ENCODE measurements at regions not wholly inside any gene's neighbourhood (a gene's known extent, or its start where the extent isn't known, plus 50 kb on each side); places are given as distances from the start of the nearest gene placed in this dataset.

DNA sequence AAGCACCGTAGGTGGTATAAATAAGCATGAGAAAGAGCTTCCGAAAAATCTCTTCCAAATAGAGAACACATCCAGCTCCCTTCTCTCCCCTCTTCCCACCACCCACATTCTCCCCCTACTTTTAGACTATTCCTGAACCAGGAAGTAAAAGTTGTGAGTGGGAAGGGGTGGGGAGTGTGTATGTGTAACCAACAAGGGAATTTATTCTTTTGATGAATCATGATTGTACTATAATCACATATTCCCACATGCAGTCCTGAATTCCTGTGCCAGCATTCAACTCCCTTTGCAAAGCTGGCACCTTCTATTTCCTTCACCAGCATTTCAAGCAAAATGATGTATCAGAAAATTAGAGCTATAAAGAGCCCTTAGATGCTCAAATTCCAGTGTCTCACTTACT lies 230.6 kb upstream of the CHRM2 start:
- Mint-ChIP-seq H3K4me3 (no peak overlapping the region), H3K27me3 (ENCODE audit: low read depth) (no peaks in the 10 kb centered on the region), H3K9me3 (peaks cover 12% of the 10 kb centered on the region), H3K36me3 (ENCODE audit: insufficient read depth) (no peaks in the 10 kb centered on the region), H3K4me1 (ENCODE audit: low read depth) (no peaks in the 10 kb centered on the region)
- ATAC-seq (no peak), DNase-seq (no peak)

DNA sequence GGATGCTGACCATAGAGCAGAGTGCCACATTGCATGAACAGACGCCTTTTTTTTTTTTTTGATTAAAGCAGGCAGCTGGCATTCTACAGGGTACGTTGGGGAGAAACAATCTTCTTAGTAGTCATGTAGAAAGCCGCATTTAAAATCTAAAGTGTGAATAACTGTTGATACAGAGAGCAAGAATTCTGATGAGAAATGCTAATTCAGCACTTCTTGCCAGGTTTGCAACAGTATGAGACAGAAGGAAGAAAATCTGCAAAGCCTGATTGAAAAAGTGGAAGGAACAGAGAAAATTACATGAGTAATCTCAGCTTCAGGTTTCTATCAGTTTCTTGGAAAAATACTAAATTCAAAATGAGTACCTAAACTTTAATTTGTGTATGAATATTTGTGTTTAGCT lies 232.7 kb upstream of the CHRM2 start:
- no peak overlapping the region for H3K4me3 Mint-ChIP-seq
- H3K36me3 Mint-ChIP-seq (ENCODE audit: insufficient read depth), result no peaks in the 10 kb centered on the region
- H3K4me1 Mint-ChIP-seq (ENCODE audit: low read depth), result no peaks in the 10 kb centered on the region
- DNase-seq (no peak), ATAC-seq (no peak)
- H3K9me3 Mint-ChIP-seq, result peaks cover 18% of the 10 kb centered on the region
- no peaks in the 10 kb centered on the region for H3K27me3 Mint-ChIP-seq (ENCODE audit: low read depth)

DNA sequence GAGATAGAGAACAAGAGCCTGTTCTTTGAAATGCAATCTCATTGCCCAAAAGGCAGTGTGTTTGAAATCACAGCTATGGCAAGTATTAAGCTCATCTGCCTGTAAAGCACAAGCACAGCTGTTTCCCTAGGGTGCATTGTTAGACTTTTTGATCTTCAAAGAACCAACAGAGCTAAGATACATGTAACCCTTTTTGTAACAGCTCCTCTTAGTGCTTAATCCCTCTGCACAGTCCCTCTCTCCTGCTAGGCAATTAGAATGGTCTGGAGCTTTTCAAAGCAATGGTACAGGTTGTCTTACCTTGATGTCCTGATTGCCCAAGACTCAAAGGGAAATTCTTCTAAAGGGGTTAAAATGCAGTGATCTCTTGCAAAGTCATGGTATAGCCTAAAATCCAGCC lies 249.6 kb upstream of the CHRM2 start:
- H3K27me3 Mint-ChIP-seq (ENCODE audit: low read depth), result no peaks in the 10 kb centered on the region
- H3K9me3 Mint-ChIP-seq, result peaks cover 9% of the 10 kb centered on the region
- no peak for ATAC-seq
- no peaks in the 10 kb centered on the region for H3K4me1 Mint-ChIP-seq (ENCODE audit: low read depth)
- no peak overlapping the region for H3K4me3 Mint-ChIP-seq
- no peak for DNase-seq
- no peaks in the 10 kb centered on the region for H3K36me3 Mint-ChIP-seq (ENCODE audit: insufficient read depth)

DNA sequence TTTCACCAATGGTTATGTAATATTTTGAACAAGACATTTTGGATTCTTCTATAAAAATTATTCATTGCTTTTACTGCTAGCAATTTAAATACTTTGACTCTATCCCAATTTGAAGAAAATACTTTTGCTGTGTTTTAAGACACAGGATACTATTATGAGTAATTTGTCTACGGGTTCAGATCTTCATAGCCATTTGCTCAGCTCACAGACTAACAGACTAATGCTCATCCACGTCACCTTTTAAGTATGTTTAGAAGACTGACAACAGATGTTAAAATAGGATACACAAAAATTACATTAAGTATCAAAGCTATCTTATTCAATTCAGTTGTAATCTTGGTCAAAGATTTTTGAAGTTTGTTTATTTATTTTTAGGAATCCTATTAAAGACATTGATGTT lies 251.3 kb upstream of the CHRM2 start:
- DNase-seq (no peak), ATAC-seq (no peak)
- Mint-ChIP-seq H3K27me3 (ENCODE audit: low read depth) (no peaks in the 10 kb centered on the region), H3K9me3 (peaks cover 9% of the 10 kb centered on the region), H3K4me1 (ENCODE audit: low read depth) (no peaks in the 10 kb centered on the region), H3K4me3 (no peak overlapping the region), H3K36me3 (ENCODE audit: insufficient read depth) (no peaks in the 10 kb centered on the region)

DNA sequence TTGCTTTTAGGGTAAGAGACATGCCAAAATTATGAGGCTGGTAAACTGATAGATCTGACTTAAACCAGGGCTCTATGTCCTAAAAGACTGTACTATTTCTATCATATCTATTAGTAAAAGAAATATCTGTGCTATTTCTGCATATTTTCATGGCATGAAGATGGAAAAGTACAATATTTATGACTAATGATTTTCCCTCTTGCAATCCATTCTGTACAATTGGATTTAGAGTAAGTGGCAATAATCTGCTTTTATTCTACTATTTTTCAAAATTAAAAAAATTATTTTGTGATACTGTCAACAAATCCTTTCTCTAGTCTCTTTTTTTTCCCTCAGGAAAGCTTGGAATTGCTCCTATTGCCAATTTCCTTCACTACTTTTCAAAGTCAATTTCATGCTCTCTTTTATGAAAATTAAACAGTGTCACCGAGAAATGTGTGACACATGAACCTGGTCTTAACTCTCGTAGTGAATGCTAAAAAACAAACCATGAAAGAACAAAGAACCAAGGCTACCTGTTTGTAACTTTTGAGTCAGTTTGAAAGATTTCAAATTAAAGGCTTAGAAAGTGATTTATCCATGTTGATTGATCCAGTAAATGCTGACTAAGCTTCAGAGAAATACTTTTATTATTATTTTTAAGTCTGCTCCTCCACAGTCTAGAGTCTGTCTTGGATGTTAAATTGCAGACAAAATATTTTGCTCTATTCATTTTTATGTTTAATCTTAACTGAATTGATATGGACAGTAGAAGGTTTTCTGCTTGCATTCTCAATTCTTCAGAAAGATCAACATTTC lies 262.7 kb upstream of the CHRM2 start:
- H3K36me3 Mint-ChIP-seq (ENCODE audit: insufficient read depth), result no peaks in the 10 kb centered on the region
- no peak overlapping the region for H3K4me3 Mint-ChIP-seq
- H3K4me1 Mint-ChIP-seq (ENCODE audit: low read depth), result no peaks in the 10 kb centered on the region
- DNase-seq, result no peak
- no peak for ATAC-seq
- peaks cover 7% of the 10 kb centered on the region for H3K9me3 Mint-ChIP-seq
- no peaks in the 10 kb centered on the region for H3K27me3 Mint-ChIP-seq (ENCODE audit: low read depth)

DNA sequence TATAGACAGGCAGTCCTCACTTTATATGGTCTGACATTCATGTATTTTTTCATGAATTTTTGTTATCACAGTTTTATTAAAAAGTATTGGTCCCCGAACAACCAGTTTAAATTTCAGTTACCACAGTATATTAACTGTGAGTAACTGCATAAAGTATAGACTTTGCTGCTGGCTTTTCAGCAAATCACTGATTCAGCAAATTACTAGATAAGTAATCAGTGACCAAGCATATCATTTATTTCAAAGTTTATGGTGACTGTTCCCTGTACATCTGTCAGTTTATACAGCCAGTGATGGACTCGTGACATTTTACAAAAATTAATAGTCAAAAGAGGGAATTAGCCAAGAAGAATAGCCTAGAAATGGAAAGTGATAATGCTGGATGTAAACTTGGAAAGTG lies 266.7 kb upstream of the CHRM2 start:
- ATAC-seq, result no peak
- Mint-ChIP-seq H3K4me3 (no peak overlapping the region), H3K36me3 (ENCODE audit: insufficient read depth) (no peaks in the 10 kb centered on the region), H3K27me3 (ENCODE audit: low read depth) (no peaks in the 10 kb centered on the region), H3K9me3 (peaks cover 6% of the 10 kb centered on the region), H3K4me1 (ENCODE audit: low read depth) (no peaks in the 10 kb centered on the region)
- no peak for DNase-seq

DNA sequence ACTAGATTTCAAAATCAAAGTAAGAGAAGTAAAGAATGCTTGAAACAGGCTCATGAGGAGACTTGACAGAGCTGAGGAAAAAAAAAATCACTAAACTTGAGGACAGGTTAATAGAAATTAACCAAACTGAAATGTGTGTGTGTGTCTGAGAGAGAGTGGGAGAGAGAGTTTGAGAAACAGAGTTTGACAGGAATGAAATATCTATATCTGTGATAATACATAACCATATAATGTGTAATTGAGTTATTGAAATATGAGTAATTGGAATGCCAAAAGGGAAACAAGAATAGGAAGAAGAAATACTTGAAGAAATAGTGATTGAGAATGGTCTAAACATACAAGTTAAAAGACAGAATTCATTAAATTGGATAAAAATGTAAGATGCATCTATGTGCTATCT lies 268.0 kb upstream of the CHRM2 start:
- Mint-ChIP-seq H3K9me3 (peaks cover 11% of the 10 kb centered on the region), H3K4me1 (ENCODE audit: low read depth) (no peaks in the 10 kb centered on the region), H3K27me3 (ENCODE audit: low read depth) (no peaks in the 10 kb centered on the region), H3K4me3 (no peak overlapping the region), H3K36me3 (ENCODE audit: insufficient read depth) (no peaks in the 10 kb centered on the region)
- DNase-seq (no peak), ATAC-seq (no peak)

DNA sequence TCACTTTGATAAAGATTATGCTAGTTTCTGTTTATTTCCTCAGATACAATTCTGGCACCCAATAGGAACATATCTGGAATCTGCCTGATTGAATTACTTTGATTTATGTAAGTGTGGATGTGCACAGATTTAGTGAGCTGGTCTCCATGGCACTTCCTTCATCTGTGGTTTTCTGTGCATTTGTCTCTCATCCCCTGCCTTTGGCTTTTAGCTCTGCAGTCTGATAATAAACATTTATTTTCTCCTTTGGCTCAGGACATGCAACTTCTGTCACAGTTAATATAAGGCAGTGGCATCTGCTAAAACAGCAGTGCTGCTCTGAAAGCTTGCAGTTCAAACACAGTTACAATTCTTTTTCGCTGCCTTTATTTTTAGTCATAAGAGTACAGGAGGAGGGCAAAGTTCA lies 273.7 kb upstream of the CHRM2 start:
- ATAC-seq (no peak), DNase-seq (no peak)
- no peaks in the 10 kb centered on the region for H3K4me1 Mint-ChIP-seq (ENCODE audit: low read depth)
- no peak overlapping the region for H3K4me3 Mint-ChIP-seq
- H3K36me3 Mint-ChIP-seq (ENCODE audit: insufficient read depth), result no peaks in the 10 kb centered on the region
- peaks cover 16% of the 10 kb centered on the region for H3K9me3 Mint-ChIP-seq
- no peaks in the 10 kb centered on the region for H3K27me3 Mint-ChIP-seq (ENCODE audit: low read depth)

DNA sequence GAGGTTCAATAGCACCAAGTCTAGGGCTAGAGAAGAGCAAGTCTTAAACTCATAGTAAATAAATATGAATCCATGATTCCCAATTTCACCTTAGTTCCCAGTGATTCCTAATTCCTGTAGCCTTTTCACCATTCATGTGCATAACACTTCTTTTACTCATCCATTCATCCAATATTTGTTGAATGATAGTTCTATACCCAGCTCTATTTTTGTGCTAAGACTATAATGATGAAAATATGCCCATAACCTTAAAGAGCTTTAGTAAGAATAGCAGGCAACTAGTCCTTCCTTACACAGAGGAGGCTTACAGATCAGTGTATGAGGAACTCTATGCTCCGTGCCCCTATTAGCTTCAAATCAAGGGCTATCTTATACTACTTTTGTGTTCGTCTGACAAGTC lies 280.2 kb upstream of the CHRM2 start:
- Mint-ChIP-seq H3K4me1 (ENCODE audit: low read depth) (no peaks in the 10 kb centered on the region), H3K36me3 (ENCODE audit: insufficient read depth) (no peaks in the 10 kb centered on the region), H3K27me3 (ENCODE audit: low read depth) (no peaks in the 10 kb centered on the region), H3K4me3 (no peak overlapping the region), H3K9me3 (peaks cover 8% of the 10 kb centered on the region)
- ATAC-seq (no peak), DNase-seq (no peak)

DNA sequence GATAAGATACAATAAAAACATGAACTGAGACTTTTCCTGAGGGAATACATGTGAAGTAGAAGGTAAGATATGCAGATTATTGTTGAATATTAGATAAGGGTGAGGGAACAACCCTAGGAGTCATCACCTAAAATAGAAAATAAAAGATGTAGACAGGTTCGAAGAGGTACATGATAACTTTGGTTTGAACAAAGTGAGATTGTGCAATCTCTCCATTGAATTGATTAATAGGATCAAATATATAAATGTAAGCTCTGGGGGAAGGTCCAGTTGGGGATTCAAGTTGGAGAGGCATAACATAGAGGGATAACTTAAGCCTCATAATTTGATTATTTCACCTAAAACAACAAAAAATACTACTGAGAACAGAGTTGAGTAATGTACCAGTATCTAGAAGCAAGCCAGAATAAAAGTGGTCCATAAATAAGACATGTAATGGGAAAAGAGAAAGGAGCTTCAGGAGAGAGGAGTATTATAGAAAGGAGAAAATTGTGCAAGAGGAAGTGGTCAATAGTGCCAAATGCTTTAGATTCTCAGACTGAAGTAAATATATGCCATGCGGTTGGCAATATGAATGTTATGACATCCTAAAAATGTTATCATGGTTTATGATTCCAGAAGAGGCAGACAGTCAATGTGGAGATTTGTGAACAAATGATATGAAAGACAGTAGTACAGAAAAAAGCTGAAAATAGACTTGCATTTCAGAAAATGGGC lies 282.3 kb upstream of the CHRM2 start:
- H3K9me3 Mint-ChIP-seq, result peaks cover 5% of the 10 kb centered on the region
- H3K4me1 Mint-ChIP-seq (ENCODE audit: low read depth), result no peaks in the 10 kb centered on the region
- ATAC-seq, result no peak
- DNase-seq, result no peak
- no peak overlapping the region for H3K4me3 Mint-ChIP-seq
- H3K36me3 Mint-ChIP-seq (ENCODE audit: insufficient read depth), result no peaks in the 10 kb centered on the region
- H3K27me3 Mint-ChIP-seq (ENCODE audit: low read depth), result no peaks in the 10 kb centered on the region

DNA sequence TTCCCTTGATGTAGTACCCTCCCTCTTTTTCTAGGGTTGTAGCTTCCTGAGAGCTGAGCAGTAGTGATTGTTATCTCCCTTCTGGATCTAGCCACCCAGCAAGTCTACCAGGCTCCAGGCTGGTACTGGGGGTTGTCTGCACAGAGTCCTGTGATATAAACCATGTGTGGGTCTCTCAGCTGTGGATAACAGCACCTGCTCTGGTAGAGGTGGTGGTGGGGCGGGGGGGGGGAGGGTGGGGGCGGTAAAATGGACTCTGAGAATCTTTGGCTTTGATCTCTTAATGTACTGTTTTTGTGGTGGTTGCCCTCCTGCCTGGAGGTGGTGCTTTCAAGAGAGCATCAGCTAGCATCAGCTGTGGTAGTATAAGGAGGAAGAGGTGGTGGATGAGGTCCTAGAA lies 302.0 kb upstream of the CHRM2 start:
- no peaks in the 10 kb centered on the region for H3K36me3 Mint-ChIP-seq (ENCODE audit: insufficient read depth)
- H3K27me3 Mint-ChIP-seq (ENCODE audit: low read depth), result no peaks in the 10 kb centered on the region
- no peaks in the 10 kb centered on the region for H3K4me1 Mint-ChIP-seq (ENCODE audit: low read depth)
- H3K9me3 Mint-ChIP-seq, result peaks cover 20% of the 10 kb centered on the region
- no peak overlapping the region for H3K4me3 Mint-ChIP-seq
- ATAC-seq (no peak), DNase-seq (no peak)

DNA sequence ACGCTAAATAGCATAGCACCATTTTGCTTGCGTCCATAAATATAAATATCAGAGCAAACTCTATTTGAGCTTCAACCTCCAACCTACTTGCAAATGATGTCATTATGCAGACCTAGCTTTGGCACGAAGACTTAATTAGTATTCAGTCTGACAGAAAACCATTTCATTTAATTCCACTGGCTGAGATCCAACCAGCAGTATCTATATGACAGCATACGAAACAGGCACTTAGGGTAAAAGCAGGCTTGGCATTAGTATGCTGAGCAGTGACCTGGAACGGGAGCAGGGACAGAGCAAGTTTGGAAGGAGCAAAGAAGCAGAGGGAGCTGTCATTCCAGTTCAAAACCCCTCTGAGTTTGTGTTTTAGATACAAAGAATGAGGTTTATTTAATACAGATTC lies 312.5 kb upstream of the CHRM2 start:
- Mint-ChIP-seq H3K27me3 (ENCODE audit: low read depth) (no peaks in the 10 kb centered on the region), H3K9me3 (peaks cover 8% of the 10 kb centered on the region), H3K4me1 (ENCODE audit: low read depth) (no peaks in the 10 kb centered on the region), H3K4me3 (no peak overlapping the region), H3K36me3 (ENCODE audit: insufficient read depth) (no peaks in the 10 kb centered on the region)
- DNase-seq, result no peak
- no peak for ATAC-seq

DNA sequence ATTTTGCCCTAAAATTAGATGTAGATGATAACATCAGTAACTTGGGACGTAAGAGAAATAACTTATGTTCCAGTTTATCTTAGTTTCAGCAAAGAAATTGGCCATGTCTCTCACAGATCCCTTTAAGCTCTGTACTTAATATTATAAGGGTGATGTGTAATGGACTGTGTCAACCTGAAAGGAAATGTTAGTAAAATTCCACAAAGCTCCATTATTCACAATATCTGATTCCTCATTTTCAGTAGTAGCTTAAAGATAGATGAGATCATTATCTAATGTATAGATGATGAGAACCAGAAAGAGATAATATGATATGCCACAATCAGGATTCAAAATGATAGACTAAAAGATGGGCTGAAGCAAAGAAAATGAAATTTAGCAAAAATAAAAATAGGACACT lies 316.8 kb upstream of the CHRM2 start:
- no peak overlapping the region for H3K4me3 Mint-ChIP-seq
- no peak for ATAC-seq

DNA sequence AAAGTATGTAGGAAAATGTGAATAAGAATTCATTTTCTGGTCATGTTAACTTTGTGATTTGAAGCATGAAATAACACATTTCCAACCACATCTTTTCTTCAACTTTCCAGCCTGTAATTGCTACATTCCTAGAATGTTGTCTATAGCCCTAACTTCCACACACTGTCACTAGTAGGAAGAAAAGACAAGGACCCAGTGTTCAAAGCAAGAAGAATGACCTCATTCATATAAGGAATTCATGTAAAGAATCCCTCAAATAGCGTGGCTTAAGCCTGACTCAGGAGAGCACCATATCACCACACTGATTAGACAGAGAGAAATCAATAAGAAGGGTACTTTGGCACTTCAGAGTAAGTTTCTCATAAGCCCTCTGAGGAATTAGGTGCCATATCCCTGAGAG lies 318.7 kb upstream of the CHRM2 start:
- Mint-ChIP-seq H3K9me3 (no peaks in the 10 kb centered on the region), H3K4me3 (no peak overlapping the region), H3K4me1 (ENCODE audit: low read depth) (no peaks in the 10 kb centered on the region), H3K36me3 (ENCODE audit: insufficient read depth) (no peaks in the 10 kb centered on the region), H3K27me3 (ENCODE audit: low read depth) (no peaks in the 10 kb centered on the region)
- no peak for DNase-seq
- no peak for ATAC-seq

More for the DNA sequence above, 316.8 kb upstream of the CHRM2 start:
- Mint-ChIP-seq H3K9me3 (no peaks in the 10 kb centered on the region), H3K36me3 (ENCODE audit: insufficient read depth) (no peaks in the 10 kb centered on the region), H3K27me3 (ENCODE audit: low read depth) (no peaks in the 10 kb centered on the region), H3K4me1 (ENCODE audit: low read depth) (no peaks in the 10 kb centered on the region)
- no peak for DNase-seq

DNA sequence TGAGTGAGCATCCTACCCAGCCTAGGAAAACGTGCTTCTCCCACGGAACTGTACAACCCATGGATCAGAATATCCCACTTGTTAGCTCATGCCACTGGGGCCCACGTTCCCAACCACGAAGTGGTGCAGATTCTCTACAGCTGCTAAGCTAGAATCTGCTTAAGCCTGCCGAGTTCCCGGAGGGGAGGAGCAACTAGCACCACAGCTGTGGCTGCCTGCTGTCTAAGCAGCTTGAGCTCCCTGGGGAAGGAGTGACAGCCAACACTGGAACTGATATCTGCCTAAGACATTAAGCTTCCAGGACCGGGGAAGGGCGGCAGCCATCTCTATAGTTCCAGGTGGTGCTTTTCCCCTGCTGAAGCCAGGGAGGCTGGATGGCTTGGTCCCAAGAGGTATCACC lies 334.7 kb upstream of the CHRM2 start:
- Mint-ChIP-seq H3K4me3 (no peak overlapping the region), H3K36me3 (ENCODE audit: insufficient read depth) (no peaks in the 10 kb centered on the region), H3K9me3 (peaks cover 34% of the 10 kb centered on the region), H3K4me1 (ENCODE audit: low read depth) (no peaks in the 10 kb centered on the region), H3K27me3 (ENCODE audit: low read depth) (no peaks in the 10 kb centered on the region)
- DNase-seq (no peak), ATAC-seq (no peak)

Data from activated T-cell treated with anti-CD3 and anti-CD28 coated beads, Interleukin-2, amount 50 U/mL, for 4 hours (primary cell).